ENCODE measurements at regions not wholly inside any gene's neighbourhood (a gene's known extent, or its start where the extent isn't known, plus 50 kb on each side); places are given as distances from the start of the nearest gene placed in this dataset.

- H3K9ac ChIP-seq (ENCODE audit: low read length), result no peak overlapping the region
- CTCF ChIA-PET, result interaction anchor here (1.1 kb wide), 1 partner anchor 9 kb away, joined by 4 read pairs; no protein-coding TSS in a partner anchor
- H3K79me2 ChIP-seq (ENCODE audit: control insufficient read depth, insufficient read depth, low read length), result no peaks in the 10 kb centered on the region
- H3K27me3 ChIP-seq (replicated peaks in 1 of 4; ENCODE audit: control extremely low read depth in 1 of 4, control insufficient read depth in 3 of 4, insufficient read depth in 4 of 4, low read length in 3 of 4), result no peaks in the 10 kb centered on the region
- H4K20me1 ChIP-seq (ENCODE audit: control insufficient read depth, insufficient read depth, low read length, poor library complexity, severe bottlenecking), result no peaks in the 10 kb centered on the region
- DNase-seq, result no peak
- H3K27ac ChIP-seq (ENCODE audit: low read length in 2 of 2), result no peak overlapping the region
- no peaks in the 10 kb centered on the region for H3K9me3 ChIP-seq (ENCODE audit: control extremely low read depth in 1 of 3, control insufficient read depth in 2 of 3, insufficient read depth in 1 of 3, low read length in 2 of 3)
- H3K4me2 ChIP-seq (replicated peaks; ENCODE audit: low read depth, low read length, poor library complexity, severe bottlenecking), result no peak overlapping the region
- no peaks in the 10 kb centered on the region for H3K4me1 ChIP-seq (ENCODE audit: control insufficient read depth in 2 of 2, insufficient read depth in 2 of 2, low read length in 2 of 2)
- no peak overlapping the region for H2AFZ ChIP-seq (ENCODE audit: insufficient read depth, low read depth, low read length, poor library complexity, severe bottlenecking)
- TF ChIP-seq CTCF (IDR thresholded peaks at IDR 0.05) (no peak), EZH2 (IDR thresholded peaks at IDR 0.05; ENCODE audit: borderline replicate concordance, insufficient read depth, low read depth, low read length, poor library complexity, severe bottlenecking) (no peak)
- intact Hi-C loops (cut with micrococcal nuclease), result no loop called here
- H3K36me3 ChIP-seq (replicated peaks in 1 of 2; ENCODE audit: control extremely low read depth in 1 of 2, control insufficient read depth in 1 of 2, extremely low read depth in 1 of 2, insufficient read depth in 2 of 2, low read length in 1 of 2), result no peaks in the 10 kb centered on the region
- no peaks in the 10 kb centered on the region for H3K9me3 Mint-ChIP-seq (ENCODE audit: insufficient read depth)
- H3K27me3 Mint-ChIP-seq, result peaks cover 6% of the 10 kb centered on the region
- POLR2A ChIA-PET, result no interaction called here
- no peak for ATAC-seq (ENCODE audit: low read depth)
- 90% methylated on average over 3 of the region's 6 CpGs for WGBS (ENCODE audit: insufficient coverage)
- no peak overlapping the region for H3K4me3 Mint-ChIP-seq
- no peaks in the 10 kb centered on the region for H3K4me1 Mint-ChIP-seq
- H3K4me3 ChIP-seq (ENCODE audit: control extremely low read depth in 1 of 5, extremely low read depth in 1 of 5, insufficient read depth in 1 of 5, low read depth in 2 of 5, low read length in 4 of 5), result no peak overlapping the region
- H3K27ac Mint-ChIP-seq, result no peak overlapping the region
Observed at GRCh38 chr4:82099928-82100579, 273.7 kb downstream of the HNRNPD start.

- Mint-ChIP-seq H3K9me3 (ENCODE audit: insufficient read depth) (no peaks in the 10 kb centered on the region), H3K4me3 (no peak overlapping the region), H3K27me3 (peaks cover 12% of the 10 kb centered on the region), H3K4me1 (no peaks in the 10 kb centered on the region), H3K27ac (no peak overlapping the region)
- no peaks in the 10 kb centered on the region for H3K79me2 ChIP-seq (ENCODE audit: control insufficient read depth, insufficient read depth, low read length)
- no peaks in the 10 kb centered on the region for H3K27me3 ChIP-seq (replicated peaks in 1 of 4; ENCODE audit: control extremely low read depth in 1 of 4, control insufficient read depth in 3 of 4, insufficient read depth in 4 of 4, low read length in 3 of 4)
- DNase-seq (no peak), ATAC-seq (ENCODE audit: low read depth) (no peak)
- no peak overlapping the region for H3K9ac ChIP-seq (ENCODE audit: low read length)
- H2AFZ ChIP-seq (ENCODE audit: insufficient read depth, low read depth, low read length, poor library complexity, severe bottlenecking), result no peak overlapping the region
- H3K4me3 ChIP-seq (ENCODE audit: control extremely low read depth in 1 of 5, extremely low read depth in 1 of 5, insufficient read depth in 1 of 5, low read depth in 2 of 5, low read length in 4 of 5), result no peak overlapping the region
- intact Hi-C loops (cut with micrococcal nuclease), result no loop called here
- ChIA-PET POLR2A (no interaction called here), CTCF (no interaction called here)
- WGBS (ENCODE audit: insufficient coverage), result 43% methylated on average over 3 of the region's 3 CpGs
- H3K4me2 ChIP-seq (replicated peaks; ENCODE audit: low read depth, low read length, poor library complexity, severe bottlenecking), result no peak overlapping the region
- no peak for TF ChIP-seq CTCF (IDR thresholded peaks at IDR 0.05)
- TF ChIP-seq EZH2 (IDR thresholded peaks at IDR 0.05; ENCODE audit: borderline replicate concordance, insufficient read depth, low read depth, low read length, poor library complexity, severe bottlenecking), result no peak
- H3K27ac ChIP-seq (ENCODE audit: low read length in 2 of 2), result no peak overlapping the region
- no peaks in the 10 kb centered on the region for H3K36me3 ChIP-seq (replicated peaks in 1 of 2; ENCODE audit: control extremely low read depth in 1 of 2, control insufficient read depth in 1 of 2, extremely low read depth in 1 of 2, insufficient read depth in 2 of 2, low read length in 1 of 2)
- H3K4me1 ChIP-seq (ENCODE audit: control insufficient read depth in 2 of 2, insufficient read depth in 2 of 2, low read length in 2 of 2), result no peaks in the 10 kb centered on the region
- H4K20me1 ChIP-seq (ENCODE audit: control insufficient read depth, insufficient read depth, low read length, poor library complexity, severe bottlenecking), result no peaks in the 10 kb centered on the region
- H3K9me3 ChIP-seq (ENCODE audit: control extremely low read depth in 1 of 3, control insufficient read depth in 2 of 3, insufficient read depth in 1 of 3, low read length in 2 of 3), result no peaks in the 10 kb centered on the region
Observed at GRCh38 chr4:82097504-82097903, 276.3 kb downstream of the HNRNPD start.
